Activated CD4-positive, alpha-beta T cell treated with anti-CD3 and anti-CD28 coated beads, Interleukin-2, amount 50 U/mL, for 24 hours (primary cell): ENCODE measurements at regions not wholly inside any gene's neighbourhood (a gene's known extent, or its start where the extent isn't known, plus 50 kb on each side); places are given as distances from the start of the nearest gene placed in this dataset.
"Not testable (repeated sequence)": the region's sequence is repeated elsewhere in the genome, so short reads cannot be mapped to it uniquely, and the experiment has no call there.

Experiments
- DNase-seq, 2 donors: peaks; one replicate each; pipeline ENCODE4 v3.0.0-alpha.2; 2020; ENCODE audit warnings: low read depth in 1 of 2, low spot score in 1 of 2

GRCh38 chr4:13762130-13762529 lies 134.6 kb upstream of the BOD1L1 start:
- no peak for DNase-seq

- no peak for DNase-seq
These were observed 136.2 kb upstream of the BOD1L1 start for GRCh38 chr4:13763707-13764106.

- DNase-seq, result no peak
These were observed 138.0 kb upstream of the BOD1L1 start for GRCh38 chr4:13765539-13765938.

GRCh38 chr4:13766761-13767540 lies 139.4 kb upstream of the BOD1L1 start:
- no peak for DNase-seq

GRCh38 chr4:13777341-13777740 lies 149.8 kb upstream of the BOD1L1 start:
- no peak for DNase-seq

- no peak for DNase-seq
These were observed 150.8 kb upstream of the BOD1L1 start for GRCh38 chr4:13778367-13778766.

GRCh38 chr4:13782231-13782630 lies 154.7 kb upstream of the BOD1L1 start:
- DNase-seq, result no peak

- DNase-seq, result no peak
These were observed 156.4 kb upstream of the BOD1L1 start for GRCh38 chr4:13783800-13784411.

GRCh38 chr4:13793020-13793710 lies 165.6 kb upstream of the BOD1L1 start:
- no peak for DNase-seq

- DNase-seq, result no peak
These were observed 167.5 kb upstream of the BOD1L1 start for GRCh38 chr4:13794819-13795565.

GRCh38 chr4:13797061-13797460 lies 169.5 kb upstream of the BOD1L1 start:
- DNase-seq, result no peak

- DNase-seq, result no peak
These were observed 187.7 kb upstream of the BOD1L1 start for GRCh38 chr4:13815231-13815630.

- no peak for DNase-seq
These were observed 188.9 kb upstream of the BOD1L1 start for GRCh38 chr4:13816472-13816871.

GRCh38 chr4:13821522-13821921 lies 194.0 kb upstream of the BOD1L1 start:
- DNase-seq, result no peak

- DNase-seq, result not testable (repeated sequence)
These were observed 198.3 kb upstream of the BOD1L1 start for GRCh38 chr4:13825822-13826221.

GRCh38 chr4:13829457-13829856 lies 201.9 kb upstream of the BOD1L1 start:
- DNase-seq, result no peak

- no peak for DNase-seq
These were observed 202.9 kb upstream of the BOD1L1 start for GRCh38 chr4:13830449-13830848.

- no peak for DNase-seq
These were observed 205.8 kb upstream of the BOD1L1 start for GRCh38 chr4:13833171-13833804.

GRCh38 chr4:13836946-13837912 lies 209.7 kb upstream of the BOD1L1 start:
- DNase-seq, result no peak
